T-cell (primary cell): ENCODE measurements at regions not wholly inside any gene's neighbourhood (a gene's known extent, or its start where the extent isn't known, plus 50 kb on each side); places are given as distances from the start of the nearest gene placed in this dataset.

Experiments
- ATAC-seq, 4 experiments: fragments of 200-7000 bp in 3 of 4; fragments of 150-1000 bp in 1 of 4; cut with Tn5 transposase; replicated peaks in 1 of 4; 1 replicate in 3 of 4; 2 replicates in 1 of 4; pipeline ENCODE4 v1.10.0; 2021; ENCODE audit warnings: moderate library complexity in 3 of 4, mild to moderate bottlenecking in 2 of 4, moderate number of reproducible peaks in 1 of 4
- CTCF ChIA-PET, 2 donors: fragments of 300-600 bp; sonication (Branson Sonifier 250); formaldehyde crosslinking; loops; one replicate each; lab custom pipeline; 2022; ENCODE audit warnings: antibody characterized with exemption in 2 of 2; lab: Charles Lee
- POLR2A ChIA-PET, 2 donors: fragments of 300-600 bp; sonication (Branson Sonifier 250); formaldehyde crosslinking; loops; one replicate each; lab custom pipeline; 2022; ENCODE audit warnings: antibody characterized with exemption in 2 of 2; lab: Charles Lee
- DNase-seq, 35 experiments: peaks; one replicate each; pipeline versions ENCODE4 v3.0.0 to v3.0.0-alpha.2; 2013 to 2023
- H3K27ac ChIP-seq: one replicate; pipeline ENCODE4 v1.5.1; 2013; ENCODE audit warnings: low read length
- H3K27me3 ChIP-seq, 2 experiments: replicated peaks in 1 of 2; 1 replicate in 1 of 2; 2 replicates in 1 of 2; pipeline versions ENCODE4 v1.6.1 to v1.7.0; 2013; ENCODE audit warnings: low read length in 1 of 2, mixed read lengths in 1 of 2; ENCODE audit not compliant: control insufficient read depth in 2 of 2, insufficient read depth in 2 of 2; ENCODE audit errors: extremely low read depth in 1 of 2
- H3K36me3 ChIP-seq, 2 donors: 1 replicate in 1 of 2; 2 replicates in 1 of 2; pipeline versions ENCODE4 v1.6.1 to v1.7.0; 2013; ENCODE audit warnings: low read length in 1 of 2; ENCODE audit not compliant: control insufficient read depth in 2 of 2, insufficient read depth in 1 of 2; ENCODE audit errors: extremely low read depth in 1 of 2
- H3K4me1 ChIP-seq, 2 experiments: 1 replicate in 1 of 2; 2 replicates in 1 of 2; pipeline versions ENCODE4 v1.6.1 to v1.7.0; 2013; ENCODE audit warnings: low read length in 2 of 2, mixed read lengths in 1 of 2; ENCODE audit not compliant: insufficient read depth in 2 of 2, control insufficient read depth in 1 of 2; ENCODE audit errors: extremely low read depth in 1 of 2
- H3K4me3 ChIP-seq, 2 donors: 1 replicate in 1 of 2; 2 replicates in 1 of 2; pipeline versions ENCODE4 v1.5.1 to v1.7.0; 2013; ENCODE audit warnings: mild to moderate bottlenecking in 2 of 2, low read length in 1 of 2, moderate library complexity in 1 of 2; ENCODE audit not compliant: control insufficient read depth in 1 of 2; ENCODE audit errors: extremely low read depth in 1 of 2
- H3K9me3 ChIP-seq: 2 replicates; pipeline ENCODE4 v1.7.0; 2013
- H3K27ac Mint-ChIP-seq, 2 donors: one replicate each; pipeline ENCODE4 v1.8.0; 2020 to 2021; ENCODE audit warnings: mild to moderate bottlenecking in 2 of 2, mixed read lengths in 2 of 2
- H3K27me3 Mint-ChIP-seq, 2 donors: one replicate each; pipeline ENCODE4 v1.8.0; 2021 to 2022; ENCODE audit warnings: mixed read lengths in 2 of 2
- H3K36me3 Mint-ChIP-seq: one replicate; pipeline ENCODE4 v1.8.0; 2021; ENCODE audit warnings: mixed read lengths
- H3K4me1 Mint-ChIP-seq, 3 donors: one replicate each; pipeline ENCODE4 v1.8.0; 2020 to 2022; ENCODE audit warnings: mixed read lengths in 3 of 3, mild to moderate bottlenecking in 1 of 3
- H3K4me3 Mint-ChIP-seq, 3 donors: one replicate each; pipeline ENCODE4 v1.8.0; 2020 to 2022; ENCODE audit warnings: mild to moderate bottlenecking in 3 of 3, mixed read lengths in 3 of 3, moderate library complexity in 3 of 3
- H3K9me3 Mint-ChIP-seq, 3 donors: one replicate each; pipeline ENCODE4 v1.8.0; 2020 to 2022; ENCODE audit warnings: mixed read lengths in 3 of 3
- WGBS: methylation state at CpG from one replicate; pipeline ENCODE4 v1.1.5; 2013; ENCODE audit warnings: missing lambda C conversion rate; ENCODE audit not compliant: insufficient coverage; 5-methylcytosine and 5-hydroxymethylcytosine counted together

DNA sequence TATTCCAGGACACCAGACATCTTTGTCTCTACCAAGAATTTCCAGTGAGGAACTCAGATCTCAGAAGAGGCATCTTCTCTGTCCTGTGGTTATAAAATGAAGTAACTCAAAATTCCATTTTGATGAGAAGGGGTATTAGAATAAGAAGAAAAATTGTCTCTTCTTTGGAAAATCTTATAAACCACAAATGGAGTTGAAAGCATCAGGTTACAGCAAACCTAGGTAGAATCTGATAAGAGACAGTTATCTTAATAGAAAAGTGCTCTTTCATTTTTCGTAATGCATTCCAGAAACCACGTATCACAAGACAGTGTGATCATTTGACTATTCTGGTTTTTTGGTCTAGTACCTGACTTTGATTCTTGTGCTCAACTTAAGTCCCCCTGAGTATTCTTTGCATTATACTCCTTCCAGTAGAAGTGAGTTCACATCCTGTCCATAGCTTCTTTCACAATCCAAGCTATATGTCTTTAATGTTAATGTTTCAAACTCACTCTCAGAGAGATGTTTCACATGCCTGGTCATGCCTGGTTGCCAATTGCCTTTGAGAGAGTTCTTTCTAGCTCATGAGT lies 120.9 kb upstream of the PRDX6 start:
- DNase-seq (no peak), ATAC-seq (no peak)
- H3K4me1 Mint-ChIP-seq, result peaks cover 24 to 33% (median 28%) of the 10 kb centered on the region in 3 donors
- no peaks in the 10 kb centered on the region for H3K9me3 ChIP-seq
- H3K36me3 ChIP-seq, result no peaks in the 10 kb centered on the region
- ChIA-PET CTCF (no interaction called here), POLR2A (no interaction called here)
- H3K4me3 Mint-ChIP-seq, result no peak overlapping the region
- H3K27ac Mint-ChIP-seq, result no peak overlapping the region
- peaks cover 22% of the 10 kb centered on the region for H3K36me3 Mint-ChIP-seq
- no peak overlapping the region for H3K27ac ChIP-seq
- no peaks in the 10 kb centered on the region for H3K27me3 Mint-ChIP-seq
- peaks cover 3 to 4% of the 10 kb centered on the region in 2 experiments for H3K4me1 ChIP-seq
- H3K9me3 Mint-ChIP-seq, result peaks cover 7 to 20% (median 9%) of the 10 kb centered on the region in 3 donors
- 80% methylated on average over 1 of the region's 2 CpGs for WGBS
- H3K4me3 ChIP-seq, result no peak overlapping the region
- H3K27me3 ChIP-seq, result no peaks in the 10 kb centered on the region

GRCh38 chr1:173360487-173361063 lies 116.6 kb upstream of the PRDX6 start:
- no peak overlapping the region for H3K4me3 Mint-ChIP-seq
- H3K27me3 Mint-ChIP-seq, result no peaks in the 10 kb centered on the region
- Histone ChIP-seq H3K36me3 (peaks cover 0 to 3% of the 10 kb centered on the region in 2 donors), H3K4me3 (no peak overlapping the region), H3K27me3 (no peaks in the 10 kb centered on the region), H3K9me3 (no peaks in the 10 kb centered on the region), H3K27ac (no peak overlapping the region), H3K4me1 (peaks cover 3 to 4% of the 10 kb centered on the region in 2 experiments)
- ChIA-PET CTCF (no interaction called here), POLR2A (no interaction called here)
- peaks cover 0 to 4% (median 0%) of the 10 kb centered on the region in 3 donors for H3K9me3 Mint-ChIP-seq
- no peak for DNase-seq
- WGBS, result 60% methylated on average over 1 of the region's 3 CpGs
- H3K27ac Mint-ChIP-seq, result no peak overlapping the region
- peaks cover 28 to 32% (median 30%) of the 10 kb centered on the region in 3 donors for H3K4me1 Mint-ChIP-seq
- H3K36me3 Mint-ChIP-seq, result no peaks in the 10 kb centered on the region
- no peak for ATAC-seq

GRCh38 chr1:173362543-173362942 lies 114.6 kb upstream of the PRDX6 start:
- Mint-ChIP-seq H3K4me3 (no peak overlapping the region), H3K9me3 (peaks cover 0 to 4% (median 0%) of the 10 kb centered on the region in 3 donors), H3K36me3 (peaks cover 5% of the 10 kb centered on the region), H3K4me1 (peaks cover 18 to 20% (median 19%) of the 10 kb centered on the region in 3 donors), H3K27me3 (no peaks in the 10 kb centered on the region), H3K27ac (no peak overlapping the region)
- ATAC-seq (no peak), DNase-seq (no peak)
- Histone ChIP-seq H3K36me3 (peaks cover 0 to 3% of the 10 kb centered on the region in 2 donors), H3K9me3 (no peaks in the 10 kb centered on the region), H3K4me3 (no peak overlapping the region), H3K27ac (no peak overlapping the region), H3K4me1 (peaks cover 3 to 4% of the 10 kb centered on the region in 2 experiments), H3K27me3 (no peaks in the 10 kb centered on the region)
- POLR2A ChIA-PET, result no interaction called here
- WGBS, result no CpG with 5 or more reads among the region's 2 CpGs
- CTCF ChIA-PET, result interaction anchor here in 1 of 2 donors (0.6 kb wide), 1 partner anchor 1850 kb away, joined by 3 read pairs; no protein-coding TSS in a partner anchor

GRCh38 chr1:173364827-173365226 lies 112.3 kb upstream of the PRDX6 start:
- ChIA-PET CTCF (no interaction called here), POLR2A (no interaction called here)
- no peak overlapping the region for H3K4me3 Mint-ChIP-seq
- WGBS, result no CpG with 5 or more reads among the region's 3 CpGs
- H3K27ac Mint-ChIP-seq, result no peak overlapping the region
- Histone ChIP-seq H3K27me3 (no peaks in the 10 kb centered on the region), H3K36me3 (peaks cover 0 to 3% of the 10 kb centered on the region in 2 donors), H3K9me3 (no peaks in the 10 kb centered on the region), H3K4me3 (no peak overlapping the region), H3K4me1 (peaks cover 3 to 4% of the 10 kb centered on the region in 2 experiments), H3K27ac (no peak overlapping the region)
- ATAC-seq, result no peak
- peaks cover 0 to 4% (median 0%) of the 10 kb centered on the region in 3 donors for H3K9me3 Mint-ChIP-seq
- H3K27me3 Mint-ChIP-seq, result no peaks in the 10 kb centered on the region
- DNase-seq, result no peak
- peaks cover 20% of the 10 kb centered on the region for H3K36me3 Mint-ChIP-seq
- H3K4me1 Mint-ChIP-seq, result peaks cover 18 to 20% (median 19%) of the 10 kb centered on the region in 3 donors

GRCh38 chr1:173365341-173365740 lies 111.8 kb upstream of the PRDX6 start:
- no CpG with 5 or more reads among the region's 1 CpG for WGBS
- Histone ChIP-seq H3K4me1 (peaks cover 3 to 4% of the 10 kb centered on the region in 2 experiments), H3K27ac (no peak overlapping the region), H3K27me3 (no peaks in the 10 kb centered on the region), H3K9me3 (no peaks in the 10 kb centered on the region), H3K36me3 (peaks cover 0 to 3% of the 10 kb centered on the region in 2 donors), H3K4me3 (no peak overlapping the region)
- H3K4me3 Mint-ChIP-seq, result no peak overlapping the region
- H3K9me3 Mint-ChIP-seq, result peaks cover 0 to 4% (median 0%) of the 10 kb centered on the region in 3 donors
- no peaks in the 10 kb centered on the region for H3K27me3 Mint-ChIP-seq
- no peak overlapping the region for H3K27ac Mint-ChIP-seq
- peaks cover 21% of the 10 kb centered on the region for H3K36me3 Mint-ChIP-seq
- POLR2A ChIA-PET, result no interaction called here
- DNase-seq, result no peak
- CTCF ChIA-PET, result no interaction called here
- no peak for ATAC-seq
- H3K4me1 Mint-ChIP-seq, result peaks cover 14 to 18% (median 14%) of the 10 kb centered on the region in 3 donors

DNA sequence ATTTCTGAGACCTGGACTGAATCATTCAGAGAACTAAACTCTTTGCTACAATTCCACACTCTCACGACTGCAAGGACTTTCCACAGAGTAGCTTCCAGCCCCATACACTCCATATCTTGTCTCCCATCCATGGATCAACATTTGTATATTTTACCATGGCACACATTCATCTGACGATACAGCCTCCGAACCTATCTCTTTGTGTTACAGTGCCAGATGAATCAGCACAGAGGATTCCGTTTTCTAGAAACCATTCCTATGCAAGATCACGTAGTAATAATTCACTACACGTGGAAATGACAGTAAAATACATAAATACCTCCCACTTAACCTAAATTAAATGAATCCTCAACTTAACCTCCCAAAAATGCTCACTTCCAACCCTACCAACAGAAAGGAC lies 110.0 kb upstream of the PRDX6 start:
- peaks cover 0 to 4% (median 0%) of the 10 kb centered on the region in 3 donors for H3K9me3 Mint-ChIP-seq
- CTCF ChIA-PET, result no interaction called here
- 100% methylated on average over 3 of the region's 6 CpGs for WGBS

More for the DNA sequence above, 110.0 kb upstream of the PRDX6 start:
- POLR2A ChIA-PET, result no interaction called here
- Mint-ChIP-seq H3K4me1 (peaks cover 2 to 5% (median 3%) of the 10 kb centered on the region in 3 donors), H3K36me3 (peaks cover 21% of the 10 kb centered on the region), H3K27me3 (no peaks in the 10 kb centered on the region), H3K27ac (no peak overlapping the region), H3K4me3 (no peak overlapping the region)
- no peaks in the 10 kb centered on the region for H3K27me3 ChIP-seq
- DNase-seq, result no peak
- no peaks in the 10 kb centered on the region for H3K9me3 ChIP-seq
- H3K27ac ChIP-seq, result no peak overlapping the region
- H3K36me3 ChIP-seq, result peaks cover 0 to 3% of the 10 kb centered on the region in 2 donors
- no peak for ATAC-seq
- no peak overlapping the region for H3K4me3 ChIP-seq
- no peaks in the 10 kb centered on the region for H3K4me1 ChIP-seq
